NCI-H1436 treated with DMSO at 0.1 percent for 48 hours (cell line): ENCODE measurements at regions not wholly inside any gene's neighbourhood (a gene's known extent, or its start where the extent isn't known, plus 50 kb on each side); places are given as distances from the start of the nearest gene placed in this dataset.
"Not testable (repeated sequence)": the region's sequence is repeated elsewhere in the genome, so short reads cannot be mapped to it uniquely, and the experiment has no call there.

Experiments
- DNase-seq: peaks from one replicate; lab custom pipeline; 2025; lab: John Stamatoyannopoulos, UW

DNA sequence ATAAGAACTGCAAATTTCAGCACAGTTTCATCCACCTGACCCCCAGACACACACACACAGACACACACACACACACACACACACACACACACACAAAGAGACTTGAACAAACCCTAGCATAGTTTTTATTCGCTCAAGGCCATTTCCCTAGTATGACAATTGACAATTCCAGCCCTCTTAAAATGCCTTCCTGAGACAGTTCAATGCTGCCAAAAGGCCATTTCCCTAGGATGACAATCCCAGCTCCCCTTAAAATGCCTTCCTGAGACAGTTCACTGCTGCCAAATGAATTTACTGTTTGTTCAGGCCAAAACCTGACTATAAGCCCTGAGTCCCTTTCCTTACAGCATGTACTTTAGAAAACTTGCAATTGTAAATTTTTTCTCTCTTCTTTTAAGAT is 259.5 kb upstream of the SLC7A11 start:
- DNase-seq = no peak

DNA sequence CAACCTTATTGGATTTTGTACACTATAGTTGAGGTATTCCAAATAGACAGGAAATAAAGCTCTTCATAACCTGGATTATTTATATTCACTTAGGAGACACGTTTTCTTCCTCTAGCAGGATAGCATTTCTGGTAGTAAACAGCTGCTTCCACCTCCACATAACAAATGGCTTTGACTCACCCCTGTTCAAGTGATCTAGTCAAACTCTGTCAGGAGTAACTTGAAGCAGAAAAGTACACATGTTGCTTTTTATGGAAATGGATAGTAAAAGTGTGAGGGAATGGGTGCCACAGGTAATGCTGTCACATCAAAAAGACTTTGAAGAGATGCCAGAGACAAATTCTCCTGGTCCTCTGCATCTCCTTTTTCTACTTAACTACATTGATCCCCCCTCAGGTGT is 258.7 kb upstream of the SLC7A11 start:
- DNase-seq = no peak

DNA sequence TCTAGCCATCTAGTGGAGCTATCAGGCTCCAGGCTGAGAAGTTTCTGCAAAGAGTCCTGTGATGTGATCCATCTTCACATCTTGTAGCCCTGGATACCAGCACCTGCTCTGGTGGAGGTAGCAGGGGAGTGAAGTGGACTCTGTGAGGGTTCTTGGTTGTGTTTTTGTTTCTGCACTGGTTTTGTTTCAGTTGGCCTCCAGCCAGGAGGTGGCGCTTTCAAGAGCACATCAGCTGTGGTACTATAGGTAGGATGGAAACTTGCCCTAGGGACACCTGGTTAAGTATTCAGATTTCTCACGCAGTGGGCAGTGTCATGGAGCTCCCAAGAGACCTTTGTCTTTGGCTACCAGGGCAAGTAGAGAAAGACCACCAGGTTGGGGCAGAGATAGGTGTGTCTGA is 257.5 kb upstream of the SLC7A11 start:
- DNase-seq = no peak

DNA sequence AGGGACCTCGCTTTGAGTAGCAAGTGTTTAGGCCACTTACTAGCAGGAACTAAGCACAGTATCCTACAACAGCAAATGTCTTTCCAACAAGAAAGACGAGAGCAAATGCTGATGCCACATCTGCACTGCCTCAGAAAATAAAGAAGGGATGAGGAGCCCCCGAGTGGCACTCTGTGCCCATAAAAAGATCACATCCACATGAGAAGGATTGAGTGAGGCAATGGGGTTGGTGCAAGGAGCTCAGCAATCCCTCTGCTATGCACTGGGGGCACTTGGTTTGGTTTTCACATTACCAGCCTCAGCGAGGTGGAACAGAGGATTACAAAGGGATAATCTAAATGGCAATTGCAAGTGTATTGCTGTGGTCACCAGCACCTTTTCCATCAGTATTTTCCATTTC is 252.8 kb upstream of the SLC7A11 start:
- no peak for DNase-seq

DNA sequence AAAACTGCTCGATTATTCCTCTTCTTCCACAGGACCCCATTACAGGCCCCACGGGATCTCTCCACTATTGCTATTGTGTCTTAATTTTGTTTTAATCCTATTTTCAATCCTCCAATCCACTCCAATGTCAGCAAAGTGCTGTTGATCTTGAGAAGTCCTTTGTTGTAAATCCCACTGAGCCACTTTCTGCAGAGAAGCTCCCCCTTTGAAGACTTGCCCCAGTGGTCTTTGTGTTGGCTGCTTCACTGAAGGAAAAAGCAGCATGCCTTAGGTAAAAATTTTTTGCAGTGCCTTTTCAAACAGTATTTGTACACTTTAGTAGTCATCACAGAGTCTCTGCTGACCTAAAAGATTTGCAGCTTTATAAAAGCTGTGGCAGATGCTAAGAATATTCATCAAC is 252.0 kb upstream of the SLC7A11 start:
- DNase-seq = no peak

DNA sequence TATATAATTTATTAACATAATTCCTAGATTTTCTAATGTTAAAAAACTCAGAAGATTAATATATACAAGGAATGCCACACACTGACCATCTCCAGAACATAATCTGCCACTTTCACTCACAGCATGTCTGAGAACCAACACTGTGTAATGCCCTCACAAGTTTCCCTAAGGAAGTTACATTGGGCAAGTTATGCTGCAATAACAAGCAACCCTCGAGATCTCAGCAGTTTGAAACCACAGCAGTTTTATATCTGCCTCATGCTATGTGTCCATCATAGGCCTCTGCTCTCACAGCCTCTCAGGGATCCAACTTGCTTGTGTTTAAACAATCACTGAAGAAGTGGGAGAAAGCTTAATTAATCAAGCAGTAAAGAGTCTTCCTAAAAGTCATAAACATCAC is 250.0 kb upstream of the SLC7A11 start:
- DNase-seq = no peak

DNA sequence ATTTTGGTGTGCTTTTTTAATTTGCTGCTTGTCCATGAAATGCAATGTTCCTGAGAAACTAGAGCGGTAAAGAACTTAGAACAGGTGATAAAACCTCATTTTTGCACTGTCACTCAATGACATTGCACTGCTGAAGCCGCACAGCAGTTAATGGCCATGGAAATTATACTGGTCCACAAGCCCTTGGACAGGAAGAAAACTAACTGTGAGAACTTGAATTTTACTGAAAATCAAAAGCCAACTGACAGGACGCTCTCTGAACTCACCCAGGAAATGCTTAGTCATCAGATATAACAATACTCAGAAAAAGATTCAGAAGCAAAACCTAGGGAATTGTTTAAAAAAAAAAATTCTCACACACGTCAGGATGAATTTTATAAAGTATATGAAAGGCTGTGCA is 246.4 kb upstream of the SLC7A11 start:
- DNase-seq = no peak

DNA sequence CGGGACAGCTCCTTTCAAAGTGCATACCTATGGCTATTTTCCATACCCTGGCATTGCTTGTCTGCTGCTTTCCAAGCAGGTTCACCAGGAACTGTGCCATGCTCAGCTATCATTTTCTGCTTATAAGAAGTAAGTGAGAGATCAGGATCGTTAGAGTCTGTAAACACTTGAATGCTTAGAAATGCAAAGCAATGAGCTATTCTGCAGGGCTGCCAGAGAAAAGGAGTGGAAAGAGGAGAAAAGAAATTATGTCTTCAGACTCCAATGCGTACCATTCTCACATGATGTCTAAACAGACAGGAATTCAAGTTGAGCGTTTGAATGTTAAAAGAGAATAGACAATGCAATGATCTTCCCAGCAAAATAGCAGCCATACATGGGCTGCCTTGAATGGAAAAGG is 245.5 kb upstream of the SLC7A11 start:
- no peak for DNase-seq

DNA sequence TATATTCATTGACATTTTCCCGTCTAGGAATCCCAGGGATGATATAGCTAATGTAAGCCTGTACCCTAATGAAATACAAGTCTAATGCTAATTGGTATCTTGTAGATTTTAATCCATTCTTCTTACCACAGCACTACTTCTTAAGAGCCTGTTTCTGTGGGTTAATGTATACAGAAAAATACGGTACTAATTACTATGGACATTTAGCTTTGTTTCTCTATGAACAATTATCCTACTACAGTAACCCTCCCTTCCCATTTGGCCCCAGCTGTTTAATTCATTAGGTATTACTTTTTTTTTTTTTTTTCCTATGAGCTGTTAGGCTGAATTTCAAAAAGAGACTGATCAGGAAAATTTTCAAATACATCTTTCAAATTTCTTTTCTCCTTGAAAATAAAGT is 245.1 kb upstream of the SLC7A11 start:
- DNase-seq = no peak

DNA sequence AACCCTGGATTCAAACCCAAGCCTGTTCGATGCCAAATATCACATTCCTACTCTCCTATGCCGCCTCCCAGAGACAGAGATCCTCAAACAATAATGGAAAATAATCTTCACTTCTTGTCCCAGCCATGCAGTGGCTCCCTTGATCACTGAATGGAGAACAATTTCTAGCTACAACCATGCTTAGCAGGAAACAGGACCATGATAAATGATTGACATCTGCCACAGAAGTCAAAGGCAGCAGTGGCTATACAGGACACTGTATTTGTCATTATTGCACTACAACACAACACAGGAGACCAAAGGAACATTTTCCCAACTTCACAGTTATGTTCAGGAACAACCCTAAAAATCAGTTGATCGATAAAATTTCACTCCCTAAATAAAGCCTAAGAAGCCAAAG is 243.3 kb upstream of the SLC7A11 start:
- no peak for DNase-seq

DNA sequence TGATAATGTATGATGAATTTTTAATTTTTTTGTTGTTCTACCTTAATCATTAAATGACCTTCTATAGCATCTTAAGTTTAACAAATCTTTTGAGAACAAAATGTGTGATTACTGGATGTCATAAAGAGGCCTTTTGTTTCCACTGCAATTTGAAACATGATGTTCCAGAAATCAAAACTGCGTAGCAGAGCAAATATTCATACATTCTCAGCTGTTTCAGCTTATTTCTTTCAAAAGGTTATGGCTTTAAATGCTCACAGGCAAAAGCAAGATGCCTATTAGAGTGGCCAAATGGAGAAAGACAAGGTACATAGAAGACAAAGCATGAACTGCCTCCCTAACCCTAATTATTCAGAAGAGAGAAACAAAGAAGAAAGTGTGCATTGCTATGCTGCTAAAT is 233.0 kb upstream of the SLC7A11 start:
- no peak for DNase-seq

DNA sequence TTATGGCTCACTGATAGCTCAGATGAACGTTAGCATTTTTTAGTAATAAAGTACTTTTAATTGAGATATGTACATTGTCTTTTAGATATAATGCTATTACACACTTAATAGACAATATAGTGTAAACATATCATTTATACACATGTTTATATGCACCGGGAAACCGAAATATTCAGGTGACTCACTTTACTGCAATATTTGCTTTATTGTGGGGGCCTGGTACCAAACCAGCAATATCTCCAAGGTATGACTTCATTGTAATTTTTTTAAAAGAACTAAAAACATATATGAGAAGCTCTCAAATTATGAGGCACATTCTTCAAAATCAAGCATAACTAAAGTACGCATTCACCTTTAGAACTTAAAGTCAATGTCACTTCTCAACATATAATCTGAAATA is 231.2 kb upstream of the SLC7A11 start:
- DNase-seq = no peak

DNA sequence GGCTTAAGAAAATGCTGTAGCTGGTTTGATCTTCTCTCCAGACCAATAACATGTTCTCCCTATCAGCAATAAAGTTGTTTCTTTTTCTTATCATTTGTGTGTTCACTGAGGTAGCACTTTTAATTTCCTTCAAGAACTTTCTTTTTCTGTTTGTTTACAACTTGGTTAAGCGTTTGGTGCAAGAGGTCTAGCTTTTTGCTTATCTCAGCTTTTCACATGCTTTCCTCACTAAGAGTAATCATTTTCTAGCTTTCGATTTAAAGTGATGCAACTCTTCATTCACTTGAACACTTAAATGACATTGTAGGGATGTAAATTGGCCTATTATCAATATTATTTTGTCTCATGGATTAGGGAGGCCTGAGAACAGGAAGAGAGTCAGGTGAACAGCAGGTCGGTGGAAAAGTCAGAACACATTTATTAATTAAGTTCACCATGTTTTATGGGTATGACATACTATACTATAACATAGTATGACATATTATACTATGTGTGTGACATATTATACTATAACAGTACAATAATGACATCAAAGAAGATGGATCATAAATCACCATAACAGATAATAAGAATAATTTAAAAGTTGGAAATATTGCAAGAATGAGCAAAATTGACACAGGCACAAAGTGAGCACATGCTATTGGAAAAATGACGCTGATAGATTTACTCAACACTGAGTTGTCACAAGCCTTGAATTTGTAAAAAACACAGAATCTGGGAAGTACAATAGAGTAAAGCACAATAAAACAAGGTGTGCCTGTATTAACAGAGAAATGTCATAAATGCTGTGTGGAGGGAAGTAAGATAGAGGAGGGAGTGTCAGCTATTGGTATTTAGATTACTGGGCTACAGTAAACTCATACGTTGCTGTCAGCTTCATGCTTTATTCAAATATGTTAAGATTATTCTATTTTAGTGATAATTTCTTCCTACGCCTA is 218.6 kb upstream of the SLC7A11 start:
- no peak for DNase-seq

DNA sequence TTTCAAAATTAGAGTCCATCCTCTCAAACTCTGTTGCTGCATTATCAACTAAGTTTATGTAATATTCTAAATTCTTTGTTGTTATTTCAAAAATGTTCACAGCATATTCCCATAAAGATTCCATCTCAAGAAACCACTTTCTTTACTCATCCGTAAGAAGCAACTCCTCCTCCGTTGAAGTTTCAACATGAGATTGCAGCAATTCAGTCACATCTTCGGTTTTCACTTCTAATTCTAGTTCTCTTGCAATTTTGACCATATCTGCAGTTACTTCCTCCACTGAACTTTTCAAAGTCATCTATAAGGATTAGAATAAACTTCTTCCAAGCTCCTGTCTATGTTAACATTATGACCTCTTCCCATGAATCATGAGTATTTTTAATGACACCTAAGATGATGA is 216.6 kb upstream of the SLC7A11 start:
- DNase-seq = no peak

DNA sequence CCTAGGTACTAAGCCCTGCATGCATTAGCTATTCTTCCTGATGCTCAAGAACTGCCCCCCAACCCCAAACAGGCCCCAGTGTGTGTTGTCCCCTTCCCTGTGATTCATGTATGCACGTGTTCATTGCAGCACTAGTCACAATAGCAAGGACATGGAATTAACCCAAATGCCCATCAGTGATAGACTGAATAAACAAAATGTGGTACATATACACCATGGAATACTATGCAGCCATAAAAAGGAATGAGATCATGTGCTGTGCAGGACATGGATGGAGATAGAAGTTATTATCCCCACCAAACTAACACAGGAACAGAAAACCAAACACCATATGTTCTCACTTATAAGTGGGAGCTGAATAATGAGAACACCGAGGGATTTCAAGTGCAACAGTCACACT is 214.2 kb upstream of the SLC7A11 start:
- not testable (repeated sequence) for DNase-seq

DNA sequence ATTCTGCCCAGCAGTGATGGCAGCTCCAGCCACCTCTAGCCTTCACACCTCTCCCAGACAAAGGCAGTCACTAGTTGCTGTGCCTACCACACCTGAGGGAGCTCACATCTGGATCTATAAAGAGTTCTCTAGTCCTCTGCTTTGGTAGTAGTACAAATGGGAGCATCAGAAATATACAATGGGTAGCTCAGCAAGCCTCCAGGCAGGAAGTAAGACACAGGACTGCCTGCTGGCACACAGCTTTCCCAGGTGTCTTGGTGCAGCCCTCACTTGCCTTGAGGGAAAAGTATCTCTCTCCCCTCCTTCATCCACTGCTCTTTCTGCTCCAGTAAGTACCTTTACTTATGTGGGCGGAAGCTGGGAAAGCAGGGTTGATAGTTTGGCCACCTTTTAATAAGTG is 212.9 kb upstream of the SLC7A11 start:
- DNase-seq = no peak

DNA sequence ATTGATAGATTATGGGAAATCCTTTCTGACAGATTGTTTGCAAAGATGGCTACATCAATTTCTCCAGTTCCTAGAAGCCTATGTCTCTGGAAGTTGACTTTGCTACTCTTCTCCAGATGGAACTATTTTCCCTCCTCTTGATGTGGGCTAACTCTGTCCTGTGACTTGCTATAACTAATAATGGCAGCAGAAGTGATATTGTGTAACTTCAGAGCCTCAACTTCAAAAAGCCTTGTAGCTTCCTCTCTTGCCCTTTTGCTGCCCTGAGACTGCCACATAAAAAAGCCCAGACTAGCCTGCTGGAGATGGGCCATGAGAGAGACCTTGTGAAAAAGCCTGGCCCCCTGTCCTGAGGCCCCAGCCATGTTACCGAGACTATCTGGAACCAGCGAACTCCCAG is 210.7 kb upstream of the SLC7A11 start:
- DNase-seq = no peak

DNA sequence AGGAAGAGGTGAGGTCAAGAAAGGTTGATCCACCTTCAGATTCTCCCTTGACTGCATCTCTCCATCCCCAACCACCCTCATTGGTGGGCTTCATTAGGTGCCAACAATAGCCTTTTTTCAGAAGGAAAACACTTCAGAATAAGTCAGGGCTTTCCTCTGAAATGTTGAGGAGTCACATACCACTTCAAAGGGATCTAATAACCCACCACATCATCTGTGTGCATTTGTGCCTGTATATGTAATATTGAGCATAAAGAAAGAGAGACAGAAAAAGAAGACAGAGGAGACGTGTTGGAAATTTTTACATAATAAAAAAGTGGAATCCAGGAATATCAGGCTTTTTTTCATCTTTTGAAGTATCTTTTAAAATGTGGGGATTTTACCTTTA is 209.1 kb upstream of the SLC7A11 start:
- DNase-seq = no peak

DNA sequence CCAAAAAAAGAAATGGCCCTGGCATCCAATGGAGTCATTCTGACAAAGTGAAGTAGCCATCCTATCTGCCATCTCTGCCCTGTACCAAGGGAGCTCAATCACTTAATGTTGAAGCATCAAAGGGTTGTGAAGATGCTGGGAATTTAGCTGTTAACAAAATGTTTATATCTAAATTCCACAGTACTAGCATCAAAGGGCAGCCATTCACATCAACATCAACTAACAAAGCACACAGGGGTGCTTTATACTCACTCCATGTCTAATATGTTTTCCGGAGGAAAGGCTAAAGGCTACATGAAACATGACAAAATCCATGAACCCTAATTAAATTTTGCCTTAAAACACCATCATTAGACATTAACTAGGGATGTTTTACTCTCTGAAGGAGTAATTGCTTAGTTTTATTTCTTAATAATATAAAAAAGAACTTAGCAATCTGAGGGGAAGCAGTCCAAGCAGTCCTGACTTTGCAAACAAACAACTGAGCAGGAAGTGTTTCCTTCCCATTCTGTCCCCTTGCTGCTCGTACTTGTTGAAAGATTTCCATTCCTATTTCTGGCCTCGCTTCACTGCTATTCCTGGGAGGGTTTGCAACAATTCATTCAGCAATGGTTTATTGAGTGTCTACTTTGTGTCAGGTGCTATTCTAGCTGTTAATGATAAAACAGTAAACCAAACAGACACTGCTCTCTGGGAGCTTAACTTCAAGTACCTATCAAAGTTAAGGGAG is 208.6 kb upstream of the SLC7A11 start:
- DNase-seq = no peak

DNA sequence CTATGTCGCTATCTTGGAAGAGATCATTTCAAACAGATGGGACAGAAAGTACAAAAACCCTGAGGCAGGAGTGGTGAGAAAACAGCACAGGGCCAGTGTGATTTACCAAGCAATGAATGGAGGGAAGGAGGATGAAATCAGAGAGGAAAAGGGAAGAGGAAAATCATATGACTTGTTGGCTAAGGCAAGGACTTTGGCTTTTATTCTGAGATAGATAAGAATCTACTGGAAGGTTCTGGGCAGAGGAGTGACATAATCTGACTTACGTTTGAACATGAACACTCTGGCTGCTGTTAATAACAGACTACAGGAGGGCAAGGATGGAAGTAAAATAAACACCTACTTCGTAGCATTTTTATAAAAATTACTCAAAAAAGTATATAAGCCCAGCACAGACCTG is 207.8 kb upstream of the SLC7A11 start:
- DNase-seq = no peak

DNA sequence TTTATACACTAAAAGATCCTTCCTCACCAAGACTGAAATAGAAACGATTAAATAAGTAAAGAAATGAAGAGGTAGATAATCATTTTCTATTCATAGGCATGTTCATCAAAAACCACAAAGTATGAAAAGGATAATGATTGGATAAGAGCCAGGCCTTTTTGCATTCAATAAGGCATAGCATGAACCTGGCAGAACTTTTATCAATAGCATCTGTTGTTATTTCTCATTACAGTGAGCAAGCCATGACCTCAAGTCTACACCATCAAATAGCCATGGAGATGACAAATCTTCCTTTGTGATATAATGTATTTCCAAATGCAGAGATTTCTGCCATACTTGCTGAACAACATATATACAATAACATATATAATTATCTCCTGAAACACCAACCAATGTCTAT is 206.0 kb upstream of the SLC7A11 start:
- no peak for DNase-seq

DNA sequence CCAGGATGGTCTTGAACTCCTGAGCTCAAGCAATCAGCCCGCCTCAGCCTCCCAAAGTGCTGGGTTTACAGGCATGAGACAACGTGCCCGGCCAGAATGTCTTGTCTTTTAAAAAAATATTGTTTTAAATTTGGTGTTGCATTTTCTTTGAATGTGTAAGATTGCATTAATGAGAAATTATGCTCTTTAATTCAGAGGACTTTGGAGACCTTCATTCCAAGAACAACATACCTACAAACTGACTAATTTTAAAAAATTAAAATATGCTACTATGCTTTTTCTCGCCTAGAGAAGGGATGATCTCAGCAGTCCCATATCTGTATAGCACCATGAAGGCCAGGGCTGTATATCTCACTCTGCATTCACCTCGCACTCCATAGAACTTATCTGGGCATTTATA is 204.3 kb upstream of the SLC7A11 start:
- DNase-seq = no peak

DNA sequence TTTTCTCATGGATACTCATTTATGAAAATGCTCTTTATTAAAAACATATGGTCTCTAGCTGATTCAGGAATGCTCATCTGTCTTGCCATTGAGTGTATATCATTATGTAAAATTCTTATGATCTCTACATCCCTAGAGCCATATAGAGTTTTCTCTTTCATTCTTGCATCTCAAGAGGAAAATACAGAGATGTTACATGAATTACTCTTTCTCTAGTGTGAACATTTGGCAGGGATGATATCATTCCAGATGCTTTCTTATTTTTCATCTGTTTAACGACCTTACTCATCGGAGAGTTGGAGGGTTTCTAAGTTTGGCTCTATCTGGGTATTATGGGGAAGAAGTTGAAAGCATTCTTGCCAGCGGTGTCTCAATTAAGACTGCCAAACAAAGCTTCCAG is 202.9 kb upstream of the SLC7A11 start:
- no peak for DNase-seq

DNA sequence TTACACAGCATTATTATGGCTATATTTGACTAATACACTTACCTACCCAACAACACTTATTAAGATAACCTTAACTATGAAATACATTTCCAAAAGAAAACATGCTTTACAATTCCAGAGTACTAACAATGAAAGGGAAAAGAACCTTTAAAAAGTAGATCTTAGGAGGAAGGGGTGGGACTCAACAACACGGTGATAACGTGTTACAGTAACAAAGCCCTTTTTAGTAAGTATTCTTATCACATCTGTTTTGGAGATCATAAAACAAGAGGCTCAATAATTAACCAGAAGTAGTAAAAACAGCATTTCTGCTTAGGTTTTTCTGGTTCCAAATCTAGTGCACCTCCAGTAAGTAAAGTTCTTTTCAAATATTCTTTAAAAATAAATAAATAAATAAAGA is 202.1 kb upstream of the SLC7A11 start:
- no peak for DNase-seq
